Neural progenitor cell (in vitro differentiated cells): ENCODE measurements at regions not wholly inside any gene's neighbourhood (a gene's known extent, or its start where the extent isn't known, plus 50 kb on each side); places are given as distances from the start of the nearest gene placed in this dataset.

ENCODE experiments used
- CTCF ChIP-seq: fragments of 200-600 bp; sonication (generic); IDR thresholded peaks from 2 replicates; pipeline ENCODE4 v1.5.1; 2017; ENCODE audit warnings: antibody characterized with exemption, mild to moderate bottlenecking
- EZH2 ChIP-seq: fragments of 200-600 bp; sonication (generic); IDR thresholded peaks from 2 replicates; pipeline ENCODE4 v1.6.1; 2017; ENCODE audit warnings: antibody characterized with exemption, mild to moderate bottlenecking, moderate library complexity

GRCh38 chr15:31195871-31196270 is 94.3 kb upstream of the TRPM1 start:
- TF ChIP-seq CTCF (no peak), EZH2 (no peak)
